ENCODE measurements at regions not wholly inside any gene's neighbourhood (a gene's known extent, or its start where the extent isn't known, plus 50 kb on each side); places are given as distances from the start of the nearest gene placed in this dataset.
"Not testable (repeated sequence)": the region's sequence is repeated elsewhere in the genome, so short reads cannot be mapped to it uniquely, and the experiment has no call there.

- no peak for DNase-seq
These were observed 615.6 kb upstream of the ADAMTS9 start for GRCh38 chr3:65303431-65303830.

- DNase-seq: no peak
These were observed 603.8 kb upstream of the ADAMTS9 start for GRCh38 chr3:65291448-65292125.

GRCh38 chr3:65288776-65289175 is 601.0 kb upstream of the ADAMTS9 start:
- no peak for DNase-seq

- DNase-seq: no peak
These were observed 598.2 kb upstream of the ADAMTS9 start for GRCh38 chr3:65285956-65286355.

GRCh38 chr3:65284961-65285360 is 597.2 kb upstream of the ADAMTS9 start:
- no peak for DNase-seq

GRCh38 chr3:65284546-65284945 is 596.7 kb upstream of the ADAMTS9 start:
- no peak for DNase-seq

- DNase-seq: no peak
These were observed 591.5 kb upstream of the ADAMTS9 start for GRCh38 chr3:65279225-65279782.

- DNase-seq: no peak
These were observed 590.0 kb upstream of the ADAMTS9 start for GRCh38 chr3:65277798-65278197.

- DNase-seq: no peak
These were observed 588.8 kb upstream of the ADAMTS9 start for GRCh38 chr3:65276551-65276950.

- no peak for DNase-seq
These were observed 580.6 kb upstream of the ADAMTS9 start for GRCh38 chr3:65268426-65268825.

GRCh38 chr3:65265942-65266590 is 578.3 kb upstream of the ADAMTS9 start:
- no peak for DNase-seq

- no peak for DNase-seq
These were observed 577.7 kb upstream of the ADAMTS9 start for GRCh38 chr3:65265511-65265910.

- DNase-seq: no peak
These were observed 574.7 kb upstream of the ADAMTS9 start for GRCh38 chr3:65262548-65262947.

GRCh38 chr3:65259946-65260345 is 572.1 kb upstream of the ADAMTS9 start:
- no peak for DNase-seq

- not testable (repeated sequence) for DNase-seq
These were observed 565.1 kb upstream of the ADAMTS9 start for GRCh38 chr3:65252914-65253313.

GRCh38 chr3:65252266-65252665 is 564.5 kb upstream of the ADAMTS9 start:
- DNase-seq: no peak

GRCh38 chr3:65251375-65251774 is 563.6 kb upstream of the ADAMTS9 start:
- DNase-seq: no peak

- no peak for DNase-seq
These were observed 558.8 kb upstream of the ADAMTS9 start for GRCh38 chr3:65246561-65246960.

GRCh38 chr3:65245133-65246063 is 557.6 kb upstream of the ADAMTS9 start:
- no peak for DNase-seq

- no peak for DNase-seq
These were observed 552.6 kb upstream of the ADAMTS9 start for GRCh38 chr3:65240366-65240765.

- no peak for DNase-seq
These were observed 550.9 kb upstream of the ADAMTS9 start for GRCh38 chr3:65238652-65239051.

GRCh38 chr3:65234499-65234898 is 546.7 kb upstream of the ADAMTS9 start:
- no peak for DNase-seq

- no peak for DNase-seq
These were observed 545.8 kb upstream of the ADAMTS9 start for GRCh38 chr3:65233561-65233960.
